ENCODE measurements at regions not wholly inside any gene's neighbourhood (a gene's known extent, or its start where the extent isn't known, plus 50 kb on each side); places are given as distances from the start of the nearest gene placed in this dataset.

DNA sequence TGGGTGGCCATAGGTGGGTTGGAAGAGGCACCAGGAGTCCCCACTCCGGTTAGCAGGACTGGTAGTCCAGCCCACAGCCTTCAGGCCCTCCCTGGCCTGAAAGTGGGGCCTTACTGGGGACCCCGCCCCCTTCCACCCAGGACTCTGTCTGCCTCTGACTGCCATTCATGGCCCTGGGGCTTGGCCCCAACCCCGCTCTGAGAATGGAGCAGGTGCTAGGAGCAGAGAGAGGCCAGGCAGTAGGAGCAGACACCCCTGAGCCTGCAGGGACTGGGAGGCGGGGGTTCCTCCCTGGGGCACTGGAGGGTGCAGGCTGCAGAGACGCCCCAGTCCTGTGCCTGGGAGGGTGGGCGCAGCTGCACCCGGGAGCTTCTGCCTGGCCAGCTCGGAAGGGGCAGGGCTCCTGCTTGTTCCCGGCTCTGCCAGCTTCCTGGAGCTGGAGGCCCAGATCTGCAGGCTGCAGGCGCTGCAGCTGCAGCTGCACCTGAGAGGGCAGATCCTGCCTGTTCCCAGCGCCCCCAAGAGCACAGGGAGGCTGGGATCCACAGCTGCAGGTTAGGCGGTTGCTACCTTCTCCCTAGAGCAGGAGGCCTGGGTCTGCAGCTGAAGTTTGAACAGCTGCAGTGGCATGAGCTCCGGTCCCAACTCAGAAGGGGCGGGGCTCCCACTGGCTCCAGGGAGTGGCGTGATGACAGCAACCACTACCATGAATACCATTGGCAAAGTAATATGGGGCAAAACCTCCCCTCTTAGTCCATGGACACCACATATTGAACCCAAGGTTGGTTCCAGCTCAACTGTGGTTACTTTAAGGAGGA lies 194.7 kb downstream of the SQOR start:
- TF ChIP-seq, protein P1, sequence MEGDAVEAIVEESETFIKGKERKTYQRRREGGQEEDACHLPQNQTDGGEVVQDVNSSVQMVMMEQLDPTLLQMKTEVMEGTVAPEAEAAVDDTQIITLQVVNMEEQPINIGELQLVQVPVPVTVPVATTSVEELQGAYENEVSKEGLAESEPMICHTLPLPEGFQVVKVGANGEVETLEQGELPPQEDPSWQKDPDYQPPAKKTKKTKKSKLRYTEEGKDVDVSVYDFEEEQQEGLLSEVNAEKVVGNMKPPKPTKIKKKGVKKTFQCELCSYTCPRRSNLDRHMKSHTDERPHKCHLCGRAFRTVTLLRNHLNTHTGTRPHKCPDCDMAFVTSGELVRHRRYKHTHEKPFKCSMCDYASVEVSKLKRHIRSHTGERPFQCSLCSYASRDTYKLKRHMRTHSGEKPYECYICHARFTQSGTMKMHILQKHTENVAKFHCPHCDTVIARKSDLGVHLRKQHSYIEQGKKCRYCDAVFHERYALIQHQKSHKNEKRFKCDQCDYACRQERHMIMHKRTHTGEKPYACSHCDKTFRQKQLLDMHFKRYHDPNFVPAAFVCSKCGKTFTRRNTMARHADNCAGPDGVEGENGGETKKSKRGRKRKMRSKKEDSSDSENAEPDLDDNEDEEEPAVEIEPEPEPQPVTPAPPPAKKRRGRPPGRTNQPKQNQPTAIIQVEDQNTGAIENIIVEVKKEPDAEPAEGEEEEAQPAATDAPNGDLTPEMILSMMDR (IDR thresholded peaks at IDR 0.05) = no peak
- TF ChIP-seq POLR2A (IDR thresholded peaks at IDR 0.05) = peak in 2 of 3 donors; percentile 17 to 19

All from body of pancreas (tissue), 4 donors.